ENCODE measurements at regions not wholly inside any gene's neighbourhood (a gene's known extent, or its start where the extent isn't known, plus 50 kb on each side); places are given as distances from the start of the nearest gene placed in this dataset.

DNA sequence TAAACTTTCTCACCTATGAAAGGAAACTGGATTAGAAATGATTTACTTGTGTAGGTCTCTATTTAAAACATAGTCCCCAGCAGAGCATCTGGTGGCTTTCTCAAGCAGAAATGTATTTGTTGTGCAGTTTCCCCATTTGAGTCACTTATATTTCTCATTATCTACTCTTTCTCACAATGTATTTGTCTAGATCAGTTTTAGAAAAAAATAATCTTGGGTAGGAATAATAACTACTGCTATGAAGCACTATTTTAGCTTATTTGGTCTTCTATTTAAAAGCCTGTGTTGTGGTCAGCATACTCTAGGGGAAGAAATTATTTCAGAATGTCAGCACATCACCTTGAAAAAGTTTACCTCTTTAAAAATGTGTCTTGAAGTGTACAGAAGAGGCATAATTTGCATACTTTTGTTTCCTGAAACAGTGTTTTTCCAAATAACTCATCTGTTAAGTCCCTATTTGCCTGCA, 60.9 kb upstream of the PRL start:
- peaks cover 7% of the 10 kb centered on the region; the same call in 1 of the 2 replicates for H3K9me2 ChIP-seq (ENCODE audit: insufficient read depth)
- ATAC-seq, result no peak
- no peak overlapping the region for H3K4me3 Mint-ChIP-seq

DNA sequence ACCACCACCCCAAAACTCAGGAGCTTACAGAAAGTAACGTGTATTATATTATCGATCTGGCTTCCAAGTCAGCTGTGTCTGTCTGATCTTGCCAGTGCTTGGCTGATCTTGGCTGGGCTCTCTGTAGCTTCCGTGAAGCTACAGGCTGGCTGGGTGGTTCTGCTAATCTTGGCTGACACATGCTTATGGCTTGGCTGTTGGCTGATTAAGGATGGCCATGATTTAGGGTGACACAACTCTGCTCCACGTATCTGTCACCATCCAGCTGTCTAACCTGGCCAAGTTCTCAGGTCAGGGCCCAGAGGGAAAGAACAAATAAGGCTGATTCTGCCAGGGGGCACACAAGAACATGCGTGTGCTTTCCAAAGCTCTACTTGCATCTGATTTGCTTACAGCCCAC, 64.7 kb upstream of the PRL start:
- Histone ChIP-seq H3K9me2 (ENCODE audit: insufficient read depth) (no peaks in the 10 kb centered on the region), H3K27ac (ENCODE audit: low read depth) (no peak overlapping the region), H3K4me1 (ENCODE audit: insufficient read depth) (peaks cover 22% of the 10 kb centered on the region), H3K79me2 (replicated peaks; ENCODE audit: insufficient read depth) (no peaks in the 10 kb centered on the region), H3K4me3 (no peak overlapping the region), H3F3A (replicated peaks; ENCODE audit: low read depth) (no peaks in the 10 kb centered on the region), H3K27me3 (ENCODE audit: insufficient read depth) (no peaks in the 10 kb centered on the region), H3K36me3 (ENCODE audit: insufficient read depth) (no peaks in the 10 kb centered on the region), H4K20me1 (replicated peaks; ENCODE audit: insufficient read depth) (no peaks in the 10 kb centered on the region), H3K4me2 (no peak overlapping the region), H2AFZ (no peak overlapping the region)
- Mint-ChIP-seq H3K27me3 (ENCODE audit: insufficient read depth, low read depth, poor library complexity) (peaks cover 2% of the 10 kb centered on the region), H3K4me3 (no peak overlapping the region), H3K4me1 (peaks cover 21% of the 10 kb centered on the region), H3K9me3 (peaks cover 5% of the 10 kb centered on the region; the same call in 1 of the 3 replicates), H3K36me3 (ENCODE audit: low read depth) (0 out of 3 replicates have a peak, but pooled peaks cover 3% of the 10 kb centered on the region), H3K27ac (no peak overlapping the region)
- no peak for DNase-seq (ENCODE audit: low spot score)
- no peak for TF ChIP-seq ZNF114 (CRISPR knock-in tag; IDR thresholded peaks at IDR 0.05)
- no peak for TF ChIP-seq CREB1 (CRISPR knock-in tag; IDR thresholded peaks at IDR 0.05; ENCODE audit: low read depth)
- TF ChIP-seq, protein P1, sequence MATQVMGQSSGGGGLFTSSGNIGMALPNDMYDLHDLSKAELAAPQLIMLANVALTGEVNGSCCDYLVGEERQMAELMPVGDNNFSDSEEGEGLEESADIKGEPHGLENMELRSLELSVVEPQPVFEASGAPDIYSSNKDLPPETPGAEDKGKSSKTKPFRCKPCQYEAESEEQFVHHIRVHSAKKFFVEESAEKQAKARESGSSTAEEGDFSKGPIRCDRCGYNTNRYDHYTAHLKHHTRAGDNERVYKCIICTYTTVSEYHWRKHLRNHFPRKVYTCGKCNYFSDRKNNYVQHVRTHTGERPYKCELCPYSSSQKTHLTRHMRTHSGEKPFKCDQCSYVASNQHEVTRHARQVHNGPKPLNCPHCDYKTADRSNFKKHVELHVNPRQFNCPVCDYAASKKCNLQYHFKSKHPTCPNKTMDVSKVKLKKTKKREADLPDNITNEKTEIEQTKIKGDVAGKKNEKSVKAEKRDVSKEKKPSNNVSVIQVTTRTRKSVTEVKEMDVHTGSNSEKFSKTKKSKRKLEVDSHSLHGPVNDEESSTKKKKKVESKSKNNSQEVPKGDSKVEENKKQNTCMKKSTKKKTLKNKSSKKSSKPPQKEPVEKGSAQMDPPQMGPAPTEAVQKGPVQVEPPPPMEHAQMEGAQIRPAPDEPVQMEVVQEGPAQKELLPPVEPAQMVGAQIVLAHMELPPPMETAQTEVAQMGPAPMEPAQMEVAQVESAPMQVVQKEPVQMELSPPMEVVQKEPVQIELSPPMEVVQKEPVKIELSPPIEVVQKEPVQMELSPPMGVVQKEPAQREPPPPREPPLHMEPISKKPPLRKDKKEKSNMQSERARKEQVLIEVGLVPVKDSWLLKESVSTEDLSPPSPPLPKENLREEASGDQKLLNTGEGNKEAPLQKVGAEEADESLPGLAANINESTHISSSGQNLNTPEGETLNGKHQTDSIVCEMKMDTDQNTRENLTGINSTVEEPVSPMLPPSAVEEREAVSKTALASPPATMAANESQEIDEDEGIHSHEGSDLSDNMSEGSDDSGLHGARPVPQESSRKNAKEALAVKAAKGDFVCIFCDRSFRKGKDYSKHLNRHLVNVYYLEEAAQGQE (IDR thresholded peaks at IDR 0.05; ENCODE audit: unreplicated experiment), result no peak
- no peak for TF ChIP-seq POLR2AphosphoS5 (IDR thresholded peaks at IDR 0.05; ENCODE audit: low read depth)
- no peak for TF ChIP-seq EZH2phosphoT487 (IDR thresholded peaks at IDR 0.05; ENCODE audit: unreplicated experiment)
- TF ChIP-seq EZH2 (IDR thresholded peaks at IDR 0.05; ENCODE audit: low read depth, unreplicated experiment), result no peak
- TF ChIP-seq NANOG (IDR thresholded peaks at IDR 0.05; ENCODE audit: borderline replicate concordance), result no peak
- no peak for TF ChIP-seq STAT1 (IDR thresholded peaks at IDR 0.05; ENCODE audit: unreplicated experiment)
- no peak for ATAC-seq

More for the DNA sequence above, 60.9 kb upstream of the PRL start:
- Histone ChIP-seq H2AFZ (no peak overlapping the region), H3K4me3 (no peak overlapping the region), H3K27ac (ENCODE audit: low read depth) (no peak overlapping the region), H3K79me2 (replicated peaks; ENCODE audit: insufficient read depth) (no peaks in the 10 kb centered on the region), H3K36me3 (ENCODE audit: insufficient read depth) (no peaks in the 10 kb centered on the region), H3F3A (replicated peaks; ENCODE audit: low read depth) (no peaks in the 10 kb centered on the region), H3K4me2 (no peak overlapping the region), H4K20me1 (replicated peaks; ENCODE audit: insufficient read depth) (no peaks in the 10 kb centered on the region), H3K4me1 (ENCODE audit: insufficient read depth) (peaks cover 11% of the 10 kb centered on the region), H3K27me3 (ENCODE audit: insufficient read depth) (no peaks in the 10 kb centered on the region)
- no peak overlapping the region for H3K27ac Mint-ChIP-seq
- H3K36me3 Mint-ChIP-seq (ENCODE audit: low read depth), result 0 out of 3 replicates have a peak, but pooled peaks cover 3% of the 10 kb centered on the region
- H3K9me3 Mint-ChIP-seq, result peaks cover 12% of the 10 kb centered on the region; the same call in 1 of the 3 replicates
- no peaks in the 10 kb centered on the region for H3K27me3 Mint-ChIP-seq (ENCODE audit: insufficient read depth, low read depth, poor library complexity)
- no peak for TF ChIP-seq ZNF331 (CRISPR knock-in tag; IDR thresholded peaks at IDR 0.05; ENCODE audit: low read depth)
- TF ChIP-seq ZNF114 (CRISPR knock-in tag; IDR thresholded peaks at IDR 0.05), result no peak
- no peak for TF ChIP-seq CREB1 (CRISPR knock-in tag; IDR thresholded peaks at IDR 0.05; ENCODE audit: low read depth)
- TF ChIP-seq STAT1 (IDR thresholded peaks at IDR 0.05; ENCODE audit: unreplicated experiment), result no peak
- no peak for TF ChIP-seq POLR2AphosphoS5 (IDR thresholded peaks at IDR 0.05; ENCODE audit: low read depth)
- TF ChIP-seq NANOG (IDR thresholded peaks at IDR 0.05; ENCODE audit: borderline replicate concordance), result no peak
- DNase-seq (ENCODE audit: low spot score), result no peak
- H3K4me1 Mint-ChIP-seq, result peaks cover 9% of the 10 kb centered on the region

Data from GM23338 (cell line).